Mesodermal cell (in vitro differentiated cells): ENCODE measurements at regions not wholly inside any gene's neighbourhood (a gene's known extent, or its start where the extent isn't known, plus 50 kb on each side); places are given as distances from the start of the nearest gene placed in this dataset.

Experiments
- H3K27ac ChIP-seq: 2 replicates; pipeline ENCODE4 v1.7.0; 2013; ENCODE audit warnings: mild to moderate bottlenecking, low read depth, low read length, moderate library complexity; ENCODE audit not compliant: severe bottlenecking
- H3K36me3 ChIP-seq: 2 replicates; pipeline ENCODE4 v1.7.1; 2013; ENCODE audit warnings: mild to moderate bottlenecking, low read length, moderate library complexity; ENCODE audit not compliant: control insufficient read depth, insufficient read depth
- H3K4me1 ChIP-seq: one replicate; pipeline ENCODE4 v1.7.1; 2013; ENCODE audit warnings: mild to moderate bottlenecking, low read length; ENCODE audit not compliant: insufficient read depth, control insufficient read depth, poor library complexity, severe bottlenecking
- H3K4me3 ChIP-seq: 2 replicates; pipeline ENCODE4 v1.7.0; 2013; ENCODE audit warnings: low read length, control low read depth, mild to moderate bottlenecking; ENCODE audit not compliant: insufficient read depth, poor library complexity, severe bottlenecking; ENCODE audit errors: extremely low read depth
- H3K9me3 ChIP-seq: 2 replicates; pipeline ENCODE4 v1.7.1; 2013; ENCODE audit warnings: mild to moderate bottlenecking, low read length, moderate library complexity; ENCODE audit not compliant: control insufficient read depth
- WGBS, 2 experiments: methylation state at CpG; one replicate each; pipeline ENCODE4 v1.1.5; 2013; ENCODE audit warnings: missing lambda C conversion rate in 2 of 2; ENCODE audit not compliant: insufficient coverage in 2 of 2; 5-methylcytosine and 5-hydroxymethylcytosine counted together

DNA sequence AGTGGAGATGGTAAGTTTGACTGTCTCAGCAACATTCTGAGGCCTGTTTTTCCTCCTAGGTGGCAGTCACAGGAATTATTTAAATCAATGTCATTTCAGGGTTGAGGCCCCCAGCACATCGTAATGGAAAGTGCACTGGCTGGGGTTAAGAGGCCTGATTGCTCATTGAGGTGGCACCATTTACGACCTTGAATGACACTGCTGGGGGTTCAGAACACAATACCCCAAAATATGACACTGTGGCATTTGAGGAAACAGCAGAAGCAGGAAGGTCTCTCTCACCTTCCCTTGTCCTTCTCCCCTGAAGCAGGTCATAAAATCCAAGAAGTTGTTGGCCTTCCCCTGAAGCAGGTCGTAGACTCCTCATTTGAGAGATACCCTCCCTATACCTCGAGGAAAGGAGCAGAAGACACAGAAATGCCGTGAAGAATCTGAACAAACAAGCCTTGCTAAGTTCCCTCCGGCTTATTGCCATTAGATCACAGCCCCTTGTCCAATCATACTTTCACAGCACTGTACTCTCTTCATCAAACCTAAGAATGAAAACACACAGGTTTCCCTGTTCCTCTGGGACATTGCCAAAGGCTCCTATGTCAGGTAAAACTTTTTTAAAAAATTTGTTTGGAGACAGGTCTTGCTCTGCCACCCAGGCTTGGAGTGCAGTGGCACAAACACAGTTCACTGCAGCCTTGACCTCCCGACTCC is 71.3 kb downstream of the S1PR1 start:
- Histone ChIP-seq H3K4me3 (no peak overlapping the region), H3K27ac (no peak overlapping the region), H3K4me1 (peaks cover 8% of the 10 kb centered on the region), H3K36me3 (no peaks in the 10 kb centered on the region), H3K9me3 (no peaks in the 10 kb centered on the region)
- 87 to 90% methylated on average over 7 of the region's 7 CpGs for WGBS, 2 experiments

DNA sequence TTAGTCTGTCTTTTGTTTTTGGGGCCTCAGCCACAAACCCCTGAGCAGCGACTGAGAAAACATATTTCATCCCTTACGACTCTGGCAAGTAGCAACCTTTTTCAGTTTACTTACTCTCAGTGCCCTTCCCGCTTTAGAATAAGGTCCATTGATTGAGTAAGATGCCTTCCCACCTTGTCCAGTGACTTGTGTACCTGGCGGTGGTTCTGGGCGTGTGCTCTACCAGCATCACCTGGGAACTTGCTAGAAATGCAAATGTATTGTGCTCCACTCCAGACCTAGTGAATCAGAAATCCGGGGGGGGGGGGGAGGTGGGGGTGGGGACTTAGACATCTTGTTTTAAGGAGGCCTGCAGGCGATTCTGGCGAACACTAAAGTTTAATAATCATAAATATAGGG is 72.1 kb downstream of the S1PR1 start:
- Histone ChIP-seq H3K27ac (no peak overlapping the region), H3K4me1 (peaks cover 6% of the 10 kb centered on the region), H3K36me3 (no peaks in the 10 kb centered on the region), H3K9me3 (no peaks in the 10 kb centered on the region), H3K4me3 (no peak overlapping the region)
- WGBS, 2 experiments = 46 to 48% methylated on average over 3 of the region's 8 CpGs

DNA sequence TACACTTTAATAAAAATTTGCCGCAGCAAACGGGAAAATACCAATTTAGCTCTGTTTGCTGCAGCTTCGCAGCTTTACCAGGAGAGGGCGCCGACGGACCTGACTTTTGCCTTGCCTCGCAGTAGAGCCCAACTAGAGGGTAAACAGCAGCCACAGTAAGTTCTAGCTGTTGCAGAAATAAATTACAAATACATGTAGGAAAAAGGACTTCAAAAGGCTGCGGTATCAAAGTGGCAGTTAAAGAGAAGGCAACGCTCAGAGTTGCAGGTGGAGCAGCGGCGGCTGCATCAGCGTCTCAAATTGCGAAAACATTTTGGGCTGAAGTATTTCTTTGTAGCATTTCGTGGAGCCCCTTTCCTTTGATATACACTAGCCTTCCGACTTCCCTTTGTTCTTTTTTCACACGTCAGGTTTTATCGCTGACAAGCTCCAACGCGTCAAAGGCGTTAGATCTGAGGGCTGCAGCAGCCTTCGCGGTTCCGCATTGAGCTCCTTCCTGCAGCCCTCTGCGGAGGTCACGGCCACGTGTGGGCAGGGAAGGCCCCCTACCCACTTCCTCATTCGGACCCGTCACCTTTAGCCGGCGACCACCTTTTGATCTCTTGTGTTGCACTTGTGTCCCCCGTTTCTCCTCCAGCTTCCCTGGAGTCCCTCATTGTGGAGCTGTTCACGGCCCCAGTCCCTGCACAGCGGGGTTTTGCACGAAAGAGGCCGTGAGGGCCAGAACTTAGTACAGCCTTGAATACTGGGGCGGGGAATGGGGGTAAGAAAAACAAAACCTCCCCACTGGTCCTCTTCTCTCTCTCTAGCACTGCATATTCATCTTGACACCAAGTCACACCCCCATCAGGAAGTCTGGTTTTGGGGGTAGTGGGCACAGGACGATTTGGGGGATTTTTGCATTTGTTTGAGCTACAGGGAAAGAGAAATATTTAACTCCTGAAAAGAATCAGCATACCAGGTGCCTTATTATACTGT is 72.8 kb downstream of the S1PR1 start:
- WGBS, 2 experiments = 0 to 3% methylated on average over 27 to 30 of the region's 37 CpGs
- Histone ChIP-seq H3K36me3 (no peaks in the 10 kb centered on the region), H3K9me3 (no peaks in the 10 kb centered on the region), H3K27ac (no peak overlapping the region), H3K4me1 (peaks cover 11% of the 10 kb centered on the region), H3K4me3 (peak overlapping the region; percentile 11)

DNA sequence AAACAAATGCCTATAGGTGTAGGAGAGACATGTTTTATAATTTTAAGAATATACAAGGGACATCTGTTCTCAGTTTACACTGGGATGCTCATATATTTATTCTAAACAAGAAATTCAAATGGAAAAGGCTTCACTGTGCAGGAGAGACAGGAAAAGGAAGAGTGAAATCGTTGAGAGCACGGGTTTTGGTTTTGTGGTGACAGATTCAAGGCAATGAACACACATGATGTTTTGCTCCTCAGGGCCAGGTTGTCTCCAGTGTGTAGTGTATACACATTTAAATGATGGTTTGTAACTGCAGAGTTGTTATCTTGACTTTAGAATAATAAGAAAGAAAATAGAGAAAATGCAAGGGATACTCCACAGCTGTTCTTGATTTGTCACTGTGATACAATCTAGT is 73.7 kb downstream of the S1PR1 start:
- H3K4me1 ChIP-seq = peaks cover 11% of the 10 kb centered on the region
- no peak overlapping the region for H3K27ac ChIP-seq
- no peaks in the 10 kb centered on the region for H3K9me3 ChIP-seq
- H3K4me3 ChIP-seq = no peak overlapping the region
- no peaks in the 10 kb centered on the region for H3K36me3 ChIP-seq
- WGBS, 2 experiments = 47 to 55% methylated on average over 2 of the region's 2 CpGs

DNA sequence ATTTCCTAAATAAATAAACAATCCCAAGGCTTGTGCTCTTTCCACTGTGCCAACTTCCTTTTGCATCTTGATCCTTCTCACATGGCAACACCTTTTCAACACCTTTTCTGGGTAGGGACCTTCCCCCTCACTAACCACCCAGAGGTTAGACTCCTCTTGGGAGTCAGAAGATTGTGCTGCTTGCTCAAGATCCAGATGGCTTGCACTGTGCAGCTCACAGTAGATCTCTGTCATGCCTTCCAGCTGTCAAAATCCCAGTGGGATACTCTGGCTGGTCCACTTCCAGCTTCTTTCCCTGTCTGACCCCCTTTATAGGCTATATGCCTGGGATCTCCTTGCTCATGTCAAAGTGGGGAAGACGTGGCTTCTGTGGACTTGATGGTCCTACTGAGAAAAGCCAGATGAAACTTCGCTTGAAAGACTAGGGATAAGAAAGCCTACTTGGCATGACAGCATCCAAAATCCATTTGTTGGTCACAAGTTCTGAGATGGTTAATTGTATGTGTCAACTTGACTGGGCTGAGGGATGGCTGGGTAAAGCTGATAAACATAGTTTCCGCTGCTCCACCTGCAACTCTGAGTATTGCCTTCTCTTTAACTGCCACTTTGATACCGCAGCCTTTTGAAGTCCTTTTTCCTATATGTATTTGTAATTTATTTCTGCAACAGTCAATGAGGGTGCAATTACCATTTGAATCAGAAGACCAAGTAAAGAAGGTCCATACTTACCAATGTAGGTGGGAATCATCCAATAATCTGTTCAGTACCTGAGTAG is 74.5 kb downstream of the S1PR1 start:
- H3K4me3 ChIP-seq = no peak overlapping the region
- H3K9me3 ChIP-seq = no peaks in the 10 kb centered on the region
- 76 to 100% methylated on average over 3 of the region's 4 CpGs for WGBS, 2 experiments
- H3K36me3 ChIP-seq = no peaks in the 10 kb centered on the region
- H3K4me1 ChIP-seq = peaks cover 11% of the 10 kb centered on the region
- H3K27ac ChIP-seq = no peak overlapping the region

DNA sequence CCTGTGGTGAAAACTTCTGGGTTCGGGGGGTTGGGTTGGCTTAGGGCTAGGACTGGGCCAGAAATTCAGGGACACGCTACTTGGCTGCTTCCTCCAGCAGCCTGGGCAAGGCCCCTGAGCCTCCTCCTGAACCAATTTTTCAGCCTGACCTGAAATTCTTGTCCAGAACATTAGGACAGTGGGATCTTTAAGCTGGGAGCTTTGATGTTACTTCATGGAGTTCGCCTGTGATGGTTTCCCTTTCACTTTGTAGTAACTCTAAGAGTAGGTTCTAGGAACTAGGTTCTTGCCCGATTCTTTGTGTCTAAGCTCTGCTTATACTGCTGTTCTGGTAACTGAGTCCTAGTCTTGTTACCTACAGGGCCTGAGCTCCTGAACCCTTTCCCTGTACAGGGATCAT is 75.3 kb downstream of the S1PR1 start:
- Histone ChIP-seq H3K36me3 (no peaks in the 10 kb centered on the region), H3K4me1 (peaks cover 11% of the 10 kb centered on the region), H3K9me3 (no peaks in the 10 kb centered on the region), H3K27ac (no peak overlapping the region), H3K4me3 (no peak overlapping the region)
- 85 to 94% methylated on average over 3 of the region's 4 CpGs for WGBS, 2 experiments

DNA sequence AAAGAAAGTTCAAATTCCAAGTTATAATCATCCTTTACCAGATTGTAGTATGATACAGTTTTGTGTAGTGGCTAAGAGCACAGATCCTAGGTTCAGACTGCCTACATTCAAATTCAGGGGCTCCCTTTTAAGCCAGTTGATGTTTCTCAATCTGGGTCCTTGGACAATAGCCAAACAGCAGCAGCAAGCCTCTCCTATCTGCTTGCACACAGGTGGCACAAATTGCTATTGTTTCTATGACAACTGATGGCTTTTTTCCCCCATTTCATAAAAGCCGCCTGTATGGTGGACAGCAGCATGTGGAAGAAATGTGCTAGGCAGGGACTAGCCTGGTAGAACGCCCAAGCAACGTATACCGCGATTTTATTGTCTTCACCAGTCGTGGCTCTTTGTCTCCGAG is 76.5 kb downstream of the S1PR1 start:
- Histone ChIP-seq H3K4me1 (peaks cover 11% of the 10 kb centered on the region), H3K27ac (no peak overlapping the region), H3K4me3 (no peak overlapping the region), H3K36me3 (no peaks in the 10 kb centered on the region), H3K9me3 (no peaks in the 10 kb centered on the region)
- 91 to 96% methylated on average over 5 to 7 of the region's 7 CpGs for WGBS, 2 experiments

DNA sequence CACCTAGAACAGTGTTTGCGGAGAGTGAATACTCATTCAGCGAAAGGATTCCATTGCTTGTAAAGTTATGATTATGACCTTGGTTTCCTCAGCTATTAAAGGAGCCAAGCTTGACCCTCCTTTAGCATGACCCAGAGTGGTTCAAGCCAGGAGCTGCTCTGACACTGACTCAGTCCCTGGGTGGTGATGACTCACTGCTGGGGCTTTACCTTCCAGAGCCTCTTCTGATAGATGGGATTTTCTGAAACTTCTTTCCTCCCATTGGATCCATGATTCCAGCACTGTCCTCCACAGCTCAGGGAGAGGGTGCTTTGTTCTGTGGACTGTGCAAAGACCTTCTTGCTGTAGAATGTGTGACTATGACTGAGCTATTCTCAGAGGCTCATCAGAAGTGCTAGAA is 77.4 kb downstream of the S1PR1 start:
- 100% methylated on average over 1 to 2 of the region's 2 CpGs for WGBS, 2 experiments
- H3K4me1 ChIP-seq = peaks cover 11% of the 10 kb centered on the region
- no peaks in the 10 kb centered on the region for H3K9me3 ChIP-seq
- H3K27ac ChIP-seq = no peak overlapping the region
- H3K4me3 ChIP-seq = no peak overlapping the region
- H3K36me3 ChIP-seq = no peaks in the 10 kb centered on the region

DNA sequence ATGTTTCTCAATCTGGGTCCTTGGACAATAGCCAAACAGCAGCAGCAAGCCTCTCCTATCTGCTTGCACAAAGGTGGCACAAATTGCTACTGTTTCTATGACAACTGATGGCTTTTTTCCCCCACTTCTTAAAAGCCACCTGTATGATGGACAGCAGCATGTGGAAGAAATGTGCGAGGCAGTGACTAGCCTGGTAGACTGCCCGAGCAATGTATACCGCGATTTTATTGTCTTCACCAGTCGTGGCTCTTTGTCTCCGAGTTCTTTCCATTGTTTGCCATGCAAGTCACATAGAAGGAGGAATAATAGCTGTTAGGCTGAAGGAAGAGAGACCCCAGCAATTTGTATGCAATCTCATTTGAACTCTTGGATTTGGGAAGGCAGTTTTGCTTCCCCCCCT is 79.4 kb downstream of the S1PR1 start:
- no peak overlapping the region for H3K27ac ChIP-seq
- no peaks in the 10 kb centered on the region for H3K36me3 ChIP-seq
- no peak overlapping the region for H3K4me3 ChIP-seq
- no peaks in the 10 kb centered on the region for H3K9me3 ChIP-seq
- whole genome bisulfite sequencing, 2 experiments = 78 to 87% methylated on average over 6 of the region's 6 CpGs
- H3K4me1 ChIP-seq = peaks cover 5% of the 10 kb centered on the region

DNA sequence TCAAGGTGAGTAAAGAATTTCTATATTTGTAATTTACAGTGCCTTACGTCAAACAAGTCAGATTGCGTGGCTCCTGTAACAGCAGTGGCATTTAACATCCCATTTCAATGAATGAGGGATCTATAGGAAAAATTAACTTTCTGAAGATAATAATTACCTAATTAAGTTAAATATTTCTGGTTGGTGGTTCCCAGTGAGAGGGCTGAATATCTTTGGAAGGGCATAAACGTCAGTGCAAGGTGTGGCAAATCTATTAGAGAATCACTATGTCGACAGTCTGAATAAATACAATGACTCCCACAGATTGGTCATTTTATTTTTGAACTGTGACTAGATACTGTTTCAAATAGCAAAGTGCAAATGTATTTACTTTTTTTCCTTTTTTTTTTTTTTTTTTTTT is 80.0 kb downstream of the S1PR1 start:
- Histone ChIP-seq H3K4me1 (peaks cover 5% of the 10 kb centered on the region), H3K36me3 (no peaks in the 10 kb centered on the region), H3K27ac (no peak overlapping the region), H3K4me3 (no peak overlapping the region), H3K9me3 (no peaks in the 10 kb centered on the region)
- 80% methylated on average over 2 of the region's 4 CpGs; no CpG with 5 or more reads in 1 of the 2 experiments for WGBS, 2 experiments
